Mucosa of gallbladder (tissue), 1 donor: ENCODE measurements at regions not wholly inside any gene's neighbourhood (a gene's known extent, or its start where the extent isn't known, plus 50 kb on each side); places are given as distances from the start of the nearest gene placed in this dataset.
A peak's percentile ranks its signal among the peaks of the same experiment; 100 is the strongest.
"Not testable (repeated sequence)": the region's sequence is repeated elsewhere in the genome, so short reads cannot be mapped to it uniquely, and the experiment has no call there.

Experiments used
- DNase-seq: peaks from one replicate; pipeline ENCODE4 v3.0.0-alpha.2; 2020; ENCODE audit warnings: low spot score
- donor health status: DM: no; HTN: no; CAD: no.

- no peak for DNase-seq
These were observed 633.5 kb downstream of the RAPGEF2 start for GRCh38 chr4:159736411-159736810.

- no peak for DNase-seq
These were observed 641.1 kb downstream of the RAPGEF2 start for GRCh38 chr4:159743971-159744370.

DNA sequence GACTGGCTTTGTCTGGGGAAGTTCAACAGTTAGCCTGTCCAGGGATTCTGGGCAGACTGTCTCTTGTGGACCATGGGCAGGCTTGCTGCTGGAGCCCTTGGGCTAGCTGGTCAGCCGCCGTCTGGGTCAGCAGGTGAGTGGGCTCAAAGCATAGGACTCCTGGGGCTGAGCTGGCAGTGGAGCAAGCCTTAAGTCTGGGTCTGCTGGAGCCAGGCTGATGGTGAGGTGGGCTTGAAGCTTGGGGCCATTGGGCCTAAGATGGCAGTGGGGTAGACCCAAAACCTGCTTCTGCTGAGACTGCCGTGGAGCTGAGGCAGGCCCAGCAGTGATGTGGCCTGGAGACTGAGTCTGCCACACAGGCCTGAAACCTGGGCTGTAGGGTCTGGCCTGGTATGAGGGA, 645.1 kb downstream of the RAPGEF2 start:
- DNase-seq, result no peak

DNA sequence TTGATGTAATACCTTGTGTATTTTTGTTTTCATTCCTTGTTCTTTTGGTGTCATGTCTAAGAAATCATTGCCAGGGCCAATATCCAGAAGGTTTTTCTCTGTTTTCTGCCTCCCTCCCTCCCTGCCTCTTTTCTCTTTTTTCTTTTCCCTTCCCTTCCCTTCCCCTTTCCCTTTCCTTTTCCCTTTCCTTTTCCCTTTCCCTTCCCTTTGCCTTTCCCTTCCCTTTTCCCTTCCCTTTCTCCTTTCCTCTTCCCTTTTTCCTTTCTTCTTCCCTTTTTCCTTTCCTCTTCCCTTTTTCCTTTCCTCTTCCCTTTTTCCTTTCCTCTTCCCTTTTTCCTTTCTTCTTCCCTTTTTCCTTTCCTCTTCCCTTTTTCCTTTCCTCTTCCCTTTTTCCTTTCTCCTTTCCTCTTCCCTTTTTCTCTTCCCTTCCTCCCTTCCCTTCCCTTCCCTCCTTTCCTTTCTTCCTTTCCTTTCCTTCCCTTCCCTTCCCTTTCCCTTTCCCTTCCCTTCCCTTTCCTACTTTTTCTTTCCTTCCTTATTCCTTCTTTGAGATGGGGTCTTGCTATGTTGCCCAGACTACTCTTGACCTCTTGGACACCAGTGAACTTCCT, 646.1 kb downstream of the RAPGEF2 start:
- DNase-seq, result no peak

- DNase-seq, result no peak
These were observed 654.6 kb downstream of the RAPGEF2 start for GRCh38 chr4:159757499-159757898.

GRCh38 chr4:159758061-159758460, 655.2 kb downstream of the RAPGEF2 start:
- no peak for DNase-seq

- DNase-seq, result no peak
These were observed 659.8 kb downstream of the RAPGEF2 start for GRCh38 chr4:159762672-159763071.

DNA sequence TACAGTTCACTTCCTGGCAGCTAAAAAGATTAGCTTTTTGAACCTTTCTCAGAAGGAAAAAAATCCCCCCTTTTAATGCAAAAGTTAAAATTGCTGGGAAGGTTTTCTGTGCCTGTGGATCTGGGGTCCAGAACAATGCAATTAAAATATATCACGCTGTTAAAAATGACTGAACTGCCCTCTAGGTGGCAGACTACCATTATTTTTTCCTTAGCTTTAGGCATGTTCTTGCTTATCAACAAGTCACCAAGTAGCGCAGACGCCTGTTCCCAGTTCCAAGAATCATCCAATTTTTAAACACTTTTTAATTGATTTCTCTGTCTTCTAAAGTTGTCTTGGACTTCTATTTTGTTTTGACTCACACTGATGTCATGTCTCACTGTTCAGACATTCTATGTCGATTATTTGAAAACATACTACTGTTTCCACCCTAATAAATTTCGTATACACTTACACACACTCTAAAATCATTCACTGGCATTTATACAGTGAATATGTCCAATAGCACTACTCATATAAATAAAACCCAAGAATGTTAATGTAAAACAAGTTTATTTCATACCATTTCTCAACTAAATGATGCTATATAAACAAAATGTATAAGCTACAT, 661.6 kb downstream of the RAPGEF2 start:
- DNase-seq, result peak; percentile 22

GRCh38 chr4:159765382-159765781, 662.5 kb downstream of the RAPGEF2 start:
- DNase-seq, result no peak

- DNase-seq, result no peak
These were observed 663.4 kb downstream of the RAPGEF2 start for GRCh38 chr4:159766241-159766640.

DNA sequence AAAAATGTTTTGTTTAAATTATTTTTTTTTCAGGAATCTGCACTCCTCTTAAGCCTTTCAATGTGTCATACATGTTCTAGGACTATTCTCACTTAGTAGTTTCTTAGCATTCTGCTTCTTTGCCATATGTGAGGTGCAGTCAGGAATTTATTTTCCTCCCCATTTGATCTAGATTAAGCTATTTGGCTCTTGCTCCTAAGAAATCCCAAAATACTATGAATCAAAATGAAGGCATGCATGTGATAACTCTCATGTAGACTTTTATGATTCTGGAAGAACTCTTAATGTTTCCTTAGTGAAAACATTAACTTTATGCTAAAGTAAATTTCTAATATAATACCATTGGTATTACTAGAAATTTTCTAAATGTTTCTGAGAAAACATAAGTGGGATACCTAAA, 664.5 kb downstream of the RAPGEF2 start:
- no peak for DNase-seq

DNA sequence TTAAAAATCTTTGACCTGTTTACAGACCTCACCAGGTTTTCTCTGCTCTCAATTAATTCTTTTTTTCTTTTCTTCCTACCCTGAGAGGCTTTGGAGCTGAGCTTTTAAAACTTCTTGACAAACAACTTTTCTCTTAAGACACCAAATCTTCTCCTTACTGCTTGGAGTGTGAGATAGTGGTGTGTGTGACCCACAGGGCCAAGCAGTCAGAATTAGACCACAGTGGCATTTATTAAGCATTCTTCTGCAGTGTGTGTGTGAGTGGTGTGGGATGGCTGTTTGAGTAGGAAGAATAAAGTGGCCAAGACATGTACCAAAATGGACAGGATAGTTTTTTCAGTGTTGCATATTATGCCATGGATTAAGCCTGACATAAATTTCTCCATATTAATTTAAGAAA, 665.1 kb downstream of the RAPGEF2 start:
- no peak for DNase-seq

GRCh38 chr4:159770401-159770800, 667.5 kb downstream of the RAPGEF2 start:
- no peak for DNase-seq

GRCh38 chr4:159770969-159771368, 668.1 kb downstream of the RAPGEF2 start:
- DNase-seq, result no peak

- DNase-seq, result no peak
These were observed 674.1 kb downstream of the RAPGEF2 start for GRCh38 chr4:159776961-159777360.

DNA sequence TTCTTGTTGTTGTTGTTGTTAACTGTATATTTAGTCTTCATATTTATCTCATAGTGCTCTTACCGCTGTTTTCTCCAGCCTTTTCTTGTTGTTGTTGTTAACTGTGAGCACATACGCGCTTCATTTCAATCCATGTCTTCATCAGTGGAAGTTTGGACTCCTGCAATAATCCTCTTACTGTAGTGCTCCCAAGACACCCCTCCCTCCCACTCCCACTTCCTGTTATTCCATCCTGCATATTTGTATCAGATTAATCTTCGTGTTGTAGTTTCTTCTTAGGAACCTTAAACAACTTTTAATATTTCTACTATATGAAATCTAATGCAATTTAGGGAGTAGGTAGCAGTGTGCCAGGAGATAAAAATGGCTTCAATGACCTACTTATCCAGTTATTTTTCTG, 674.8 kb downstream of the RAPGEF2 start:
- DNase-seq, result no peak

DNA sequence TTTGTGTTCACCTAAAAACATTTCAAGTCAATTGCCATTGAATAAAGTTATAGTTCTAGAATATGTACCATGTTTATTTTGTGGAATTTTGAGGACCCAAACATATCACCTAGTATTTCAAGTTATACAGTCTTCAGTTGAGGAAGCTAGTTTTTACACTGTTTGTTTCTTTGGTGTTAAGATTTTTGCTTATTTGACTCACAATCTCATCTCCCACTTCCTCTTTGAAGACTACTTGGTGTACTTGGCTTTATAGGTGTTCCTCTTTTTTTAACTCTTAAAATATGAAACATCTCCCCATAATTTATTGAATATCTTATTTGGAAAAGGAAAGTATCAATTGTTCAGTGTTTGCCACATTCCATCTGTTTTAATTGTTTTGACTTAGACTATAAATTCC, 675.4 kb downstream of the RAPGEF2 start:
- no peak for DNase-seq

DNA sequence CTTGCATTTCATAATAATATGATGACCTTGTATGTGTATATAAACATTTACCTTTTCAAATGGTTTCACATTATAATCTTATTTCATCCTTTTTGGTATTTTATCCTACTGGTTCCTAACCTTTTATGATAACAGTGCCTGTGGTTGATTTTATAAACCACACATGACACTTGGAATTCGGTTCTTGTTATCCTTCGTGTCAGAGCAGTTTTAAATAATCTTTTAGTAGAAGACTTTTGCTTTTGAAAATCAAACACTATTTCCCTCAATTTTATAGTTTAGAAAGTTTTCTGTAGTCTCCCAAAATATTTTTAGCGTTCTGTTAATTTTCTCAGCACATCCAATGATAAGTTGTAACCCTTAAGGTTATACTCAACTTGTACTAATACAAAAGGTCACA, 676.8 kb downstream of the RAPGEF2 start:
- no peak for DNase-seq

- no peak for DNase-seq
These were observed 677.5 kb downstream of the RAPGEF2 start for GRCh38 chr4:159780196-159780922.

DNA sequence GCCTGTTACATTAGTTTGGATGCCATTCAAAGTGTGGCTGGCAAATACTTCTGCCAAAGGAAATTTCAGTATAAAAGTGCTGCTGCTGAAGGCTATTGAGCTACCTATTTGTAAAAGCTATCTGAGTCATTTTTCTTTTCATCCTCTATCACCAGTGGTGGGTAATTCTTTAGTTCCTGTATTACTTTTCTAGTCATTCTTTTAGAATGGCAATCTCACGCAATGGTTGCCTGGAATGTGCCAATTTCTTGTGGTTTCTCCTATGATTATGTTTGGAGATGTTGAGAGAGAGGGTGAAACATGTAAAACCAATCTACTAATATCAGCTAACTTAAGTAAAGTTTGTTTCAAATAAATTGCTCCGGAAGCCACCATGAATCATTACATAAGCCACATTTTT, 685.0 kb downstream of the RAPGEF2 start:
- no peak for DNase-seq

DNA sequence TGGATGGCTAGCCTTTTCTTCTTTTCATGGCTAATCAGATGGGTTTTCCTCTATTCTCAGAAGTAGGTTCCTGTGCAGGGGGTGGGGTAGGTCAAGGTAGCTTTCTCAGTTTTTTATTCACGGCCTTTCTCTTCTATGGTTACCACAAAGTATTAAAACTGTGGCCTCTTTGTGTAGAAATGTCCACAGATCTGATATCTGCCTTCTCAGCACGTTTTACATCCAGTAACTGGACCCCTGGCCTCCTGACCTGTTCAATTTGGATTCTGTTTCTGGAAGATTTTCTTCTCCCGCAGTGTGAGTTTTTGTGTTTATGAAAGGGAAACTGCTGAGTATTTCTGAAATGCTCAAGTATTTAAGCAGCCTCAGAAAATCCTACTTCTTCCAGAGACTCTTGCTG, 688.5 kb downstream of the RAPGEF2 start:
- DNase-seq, result no peak

GRCh38 chr4:159804592-159804991, 701.7 kb downstream of the RAPGEF2 start:
- DNase-seq, result not testable (repeated sequence)

- no peak for DNase-seq
These were observed 720.9 kb downstream of the RAPGEF2 start for GRCh38 chr4:159823743-159824142.
